Body of pancreas (tissue), 4 donors: ENCODE measurements at regions not wholly inside any gene's neighbourhood (a gene's known extent, or its start where the extent isn't known, plus 50 kb on each side); places are given as distances from the start of the nearest gene placed in this dataset.

ENCODE experiments used
- CTCF ChIP-seq, 7 experiments: fragments of 450-650 bp in 4 of 7; fragments of 200-600 bp in 3 of 7; sonication (generic) in 3 of 7; IDR thresholded peaks; one replicate each; pipeline ENCODE4 v1.5.1; 2016 to 2019; ENCODE audit warnings: antibody characterized with exemption in 7 of 7
- POLR2A ChIP-seq, 3 donors: fragments of 450-650 bp; IDR thresholded peaks; one replicate each; pipeline ENCODE4 v1.6.1; 2016; ENCODE audit warnings: antibody characterized with exemption in 3 of 3, mild to moderate bottlenecking in 2 of 3

DNA sequence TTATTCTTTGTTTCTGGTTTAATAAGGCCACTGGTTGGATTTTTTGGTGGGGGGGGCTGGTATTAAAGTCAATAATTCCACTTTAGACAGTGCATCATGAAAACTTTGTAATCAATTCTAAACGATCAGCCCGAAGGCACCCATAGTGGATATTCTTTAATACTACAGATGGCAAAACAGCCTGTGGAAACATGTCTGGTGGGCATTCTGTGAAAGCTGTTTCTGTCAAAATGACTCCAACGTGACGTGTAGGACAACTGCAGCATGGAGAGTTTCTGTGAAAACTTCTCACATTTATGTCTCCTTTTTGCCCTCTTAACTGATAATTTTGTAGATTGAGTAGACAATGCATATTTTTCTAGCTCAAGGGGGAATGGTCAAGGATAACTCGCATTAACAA, 185.8 kb upstream of the FLRT2 start:
- TF ChIP-seq CTCF (IDR thresholded peaks at IDR 0.05) (no peak), POLR2A (IDR thresholded peaks at IDR 0.05) (no peak)
